AG04450 (cell line): ENCODE measurements at regions not wholly inside any gene's neighbourhood (a gene's known extent, or its start where the extent isn't known, plus 50 kb on each side); places are given as distances from the start of the nearest gene placed in this dataset.

Experiments
- CTCF ChIA-PET: fragments of 300-600, 350-600 bp; formaldehyde crosslinking; extraction: SDS; loops from one replicate; lab custom pipeline; 2022; ENCODE audit warnings: antibody characterized with exemption, inconsistent platforms; lab: Charles Lee
- POLR2A ChIA-PET: fragments of 350-600 bp; formaldehyde crosslinking; extraction: SDS; loops from one replicate; lab custom pipeline; 2021; ENCODE audit warnings: antibody characterized with exemption, inconsistent platforms; lab: Yijun Ruan, JAX
- DNase-seq: peaks from one replicate; pipeline ENCODE4 v3.0.0-alpha.2; 2011; ENCODE audit warnings: low read depth, low spot score
- H3K27ac ChIP-seq: one replicate; pipeline ENCODE4 v1.5.1; 2012; ENCODE audit warnings: low read depth, low read length, control low read depth
- H3K27me3 ChIP-seq: one replicate; pipeline ENCODE4 v1.6.0; 2012; ENCODE audit warnings: low read length; ENCODE audit not compliant: control insufficient read depth, insufficient read depth
- H3K4me3 ChIP-seq: 2 replicates; pipeline ENCODE4 v1.5.1; 2011; ENCODE audit warnings: mild to moderate bottlenecking, low read depth, low read length, control low read depth
- H3K9me3 ChIP-seq: 2 replicates; pipeline ENCODE4 v1.5.1; 2012; ENCODE audit warnings: low read length; ENCODE audit not compliant: control insufficient read depth, insufficient read depth
- CTCF ChIP-seq: IDR thresholded peaks from 2 replicates; pipeline ENCODE4 v1.5.1; 2011; ENCODE audit warnings: low read depth, low read length, control low read depth, inconsistent platforms

- TF ChIP-seq CTCF = no peak
- Histone ChIP-seq H3K27ac (no peak overlapping the region), H3K9me3 (peaks cover 5% of the 10 kb centered on the region; the same call in 1 of the 2 replicates), H3K27me3 (no peaks in the 10 kb centered on the region), H3K4me3 (no peak overlapping the region)
- no peak for DNase-seq
- ChIA-PET CTCF (no interaction called here), POLR2A (no interaction called here)
Measured at GRCh38 chr20:43846516-43846905, 68.1 kb upstream of the TOX2 start.

- H3K27me3 ChIP-seq = no peaks in the 10 kb centered on the region
- H3K9me3 ChIP-seq = peaks cover 5% of the 10 kb centered on the region; the same call in 1 of the 2 replicates
- TF ChIP-seq CTCF = peak; percentile 34
- CTCF ChIA-PET = interaction anchor here (1.2 to 1.8 kb wide), 2 partner anchors 94 to 235 kb away, joined by 4 to 5 read pairs; no protein-coding TSS in a partner anchor
- H3K27ac ChIP-seq = peak overlapping the region; percentile 83
- H3K4me3 ChIP-seq = no peak overlapping the region
- POLR2A ChIA-PET = interaction anchor here (0.8 to 1.4 kb wide), 4 partner anchors 63 to 388 kb away, joined by 3 to 5 read pairs (median 3); no protein-coding TSS in a partner anchor
- DNase-seq = peak; percentile 63
Measured at GRCh38 chr20:43844778-43845614, 69.7 kb upstream of the TOX2 start.

GRCh38 chr20:43843965-43844660, 70.5 kb upstream of the TOX2 start:
- ChIA-PET POLR2A (interaction anchor here (0.8 to 1.4 kb wide), 4 partner anchors 62 to 387 kb away, joined by 3 to 6 read pairs (median 4); no protein-coding TSS in a partner anchor), CTCF (interaction anchor here (1.2 to 1.8 kb wide), 2 partner anchors 93 to 236 kb away, joined by 4 to 5 read pairs; no protein-coding TSS in a partner anchor)
- no peaks in the 10 kb centered on the region for H3K27me3 ChIP-seq
- peaks cover 5% of the 10 kb centered on the region; the same call in 1 of the 2 replicates for H3K9me3 ChIP-seq
- no peak for DNase-seq
- H3K27ac ChIP-seq = peak overlapping the region; percentile 83
- no peak for TF ChIP-seq CTCF
- H3K4me3 ChIP-seq = no peak overlapping the region

- H3K9me3 ChIP-seq = peaks cover 5% of the 10 kb centered on the region; the same call in 1 of the 2 replicates
- H3K27me3 ChIP-seq = no peaks in the 10 kb centered on the region
- peak overlapping the region; percentile 83 for H3K27ac ChIP-seq
- no peak for TF ChIP-seq CTCF
- CTCF ChIA-PET = interaction anchor here (1.1 to 1.8 kb wide), 2 partner anchors 93 to 175 kb away, joined by 3 to 5 read pairs; no protein-coding TSS in a partner anchor
- H3K4me3 ChIP-seq = no peak overlapping the region
- POLR2A ChIA-PET = interaction anchor here (1.1 to 1.4 kb wide), 2 partner anchors 91 to 98 kb away, joined by 3 to 6 read pairs; no protein-coding TSS in a partner anchor
- peak; percentile 82 for DNase-seq
Measured at GRCh38 chr20:43843096-43843964, 71.3 kb upstream of the TOX2 start.
